Thyroid gland (tissue), 4 donors: ENCODE measurements at regions not wholly inside any gene's neighbourhood (a gene's known extent, or its start where the extent isn't known, plus 50 kb on each side); places are given as distances from the start of the nearest gene placed in this dataset.

Experiments
- POLR2A ChIP-seq, 2 donors: fragments of 450-650 bp; IDR thresholded peaks; one replicate each; pipeline ENCODE4 v1.6.1; 2017; ENCODE audit warnings: antibody characterized with exemption in 2 of 2, mild to moderate bottlenecking in 2 of 2, moderate library complexity in 1 of 2
- TF ChIP-seq, protein P1 (sequence below), 6 experiments: fragments of 200-600 bp in 3 of 6; fragments of 450-650 bp in 3 of 6; sonication (generic) in 3 of 6; IDR thresholded peaks; one replicate each; pipeline ENCODE4 v1.5.1; 2016 to 2019; ENCODE audit warnings: antibody characterized with exemption in 6 of 6, mild to moderate bottlenecking in 2 of 6, inconsistent platforms in 1 of 6, moderate library complexity in 1 of 6

DNA sequence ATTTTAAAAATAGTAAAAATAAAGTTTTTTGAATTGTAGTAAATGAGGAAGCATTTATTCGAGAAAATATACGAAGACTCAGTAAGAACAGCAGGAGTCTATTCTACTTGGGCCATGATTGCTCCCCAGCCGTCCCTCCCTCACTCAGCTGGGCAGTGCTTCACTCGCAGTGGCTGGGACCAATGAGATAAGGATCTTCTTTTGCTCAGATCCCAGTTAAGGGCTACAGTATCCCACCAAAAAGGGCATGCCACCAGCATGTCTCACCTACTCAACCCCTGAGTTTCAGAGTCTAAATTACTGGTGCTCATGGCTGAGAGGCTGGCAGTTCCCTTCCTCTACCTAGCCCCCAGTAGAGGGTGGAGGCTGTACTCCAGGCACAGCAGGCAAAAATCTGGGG is 455.7 kb upstream of the PFKP start:
- TF ChIP-seq, protein P1, sequence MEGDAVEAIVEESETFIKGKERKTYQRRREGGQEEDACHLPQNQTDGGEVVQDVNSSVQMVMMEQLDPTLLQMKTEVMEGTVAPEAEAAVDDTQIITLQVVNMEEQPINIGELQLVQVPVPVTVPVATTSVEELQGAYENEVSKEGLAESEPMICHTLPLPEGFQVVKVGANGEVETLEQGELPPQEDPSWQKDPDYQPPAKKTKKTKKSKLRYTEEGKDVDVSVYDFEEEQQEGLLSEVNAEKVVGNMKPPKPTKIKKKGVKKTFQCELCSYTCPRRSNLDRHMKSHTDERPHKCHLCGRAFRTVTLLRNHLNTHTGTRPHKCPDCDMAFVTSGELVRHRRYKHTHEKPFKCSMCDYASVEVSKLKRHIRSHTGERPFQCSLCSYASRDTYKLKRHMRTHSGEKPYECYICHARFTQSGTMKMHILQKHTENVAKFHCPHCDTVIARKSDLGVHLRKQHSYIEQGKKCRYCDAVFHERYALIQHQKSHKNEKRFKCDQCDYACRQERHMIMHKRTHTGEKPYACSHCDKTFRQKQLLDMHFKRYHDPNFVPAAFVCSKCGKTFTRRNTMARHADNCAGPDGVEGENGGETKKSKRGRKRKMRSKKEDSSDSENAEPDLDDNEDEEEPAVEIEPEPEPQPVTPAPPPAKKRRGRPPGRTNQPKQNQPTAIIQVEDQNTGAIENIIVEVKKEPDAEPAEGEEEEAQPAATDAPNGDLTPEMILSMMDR (IDR thresholded peaks at IDR 0.05), result no peak
- no peak for TF ChIP-seq POLR2A (IDR thresholded peaks at IDR 0.05)
